Daoy (cell line): ENCODE measurements at regions not wholly inside any gene's neighbourhood (a gene's known extent, or its start where the extent isn't known, plus 50 kb on each side); places are given as distances from the start of the nearest gene placed in this dataset.

Experiments used
- DNase-seq: peaks from one replicate; pipeline ENCODE4 v3.0.0-alpha.2; 2015; ENCODE audit warnings: low read depth

- no peak for DNase-seq
Observed at GRCh38 chr4:153034681-153035080, 98.6 kb downstream of the FHDC1 start.

- DNase-seq = no peak
Observed at GRCh38 chr4:153036931-153037482, 100.9 kb downstream of the FHDC1 start.

GRCh38 chr4:153038623-153039311 is 102.6 kb downstream of the FHDC1 start:
- DNase-seq = no peak

GRCh38 chr4:153039542-153040185 is 103.5 kb downstream of the FHDC1 start:
- DNase-seq = no peak

GRCh38 chr4:153040677-153041076 is 104.6 kb downstream of the FHDC1 start:
- DNase-seq = no peak

GRCh38 chr4:153044036-153044435 is 107.9 kb downstream of the FHDC1 start:
- no peak for DNase-seq

GRCh38 chr4:153045111-153045982 is 109.2 kb downstream of the FHDC1 start:
- DNase-seq = no peak

- no peak for DNase-seq
Observed at GRCh38 chr4:153058671-153059060, 122.5 kb downstream of the FHDC1 start.

- DNase-seq = no peak
Observed at GRCh38 chr4:153060196-153060595, 124.1 kb downstream of the FHDC1 start.

- no peak for DNase-seq
Observed at GRCh38 chr4:153061971-153062370, 125.8 kb downstream of the FHDC1 start.

- no peak for DNase-seq
Observed at GRCh38 chr4:153062652-153063168, 126.6 kb downstream of the FHDC1 start.

GRCh38 chr4:153063490-153063889 is 127.4 kb downstream of the FHDC1 start:
- DNase-seq = no peak

GRCh38 chr4:153064571-153064970 is 128.4 kb downstream of the FHDC1 start:
- no peak for DNase-seq

- DNase-seq = no peak
Observed at GRCh38 chr4:153065276-153065675, 129.2 kb downstream of the FHDC1 start.

- DNase-seq = peak; percentile 17
Observed at GRCh38 chr4:153067376-153067775, 131.3 kb downstream of the FHDC1 start.

GRCh38 chr4:153068751-153069150 is 132.6 kb downstream of the FHDC1 start:
- no peak for DNase-seq

- no peak for DNase-seq
Observed at GRCh38 chr4:153071958-153072598, 132.2 kb upstream of the TRIM2 start.

- DNase-seq = no peak
Observed at GRCh38 chr4:153072661-153073060, 131.6 kb upstream of the TRIM2 start.

GRCh38 chr4:153074486-153074885 is 129.8 kb upstream of the TRIM2 start:
- no peak for DNase-seq

- DNase-seq = no peak
Observed at GRCh38 chr4:153074936-153075630, 129.2 kb upstream of the TRIM2 start.
